Inferior parietal cortex (tissue), 1 donor: ENCODE measurements at regions not wholly inside any gene's neighbourhood (a gene's known extent, or its start where the extent isn't known, plus 50 kb on each side); places are given as distances from the start of the nearest gene placed in this dataset.

Experiments used
- DNase-seq: peaks from one replicate; pipeline ENCODE4 v3.0.0-alpha.2; 2016; ENCODE audit errors: extremely low spot score

- DNase-seq = no peak
Measured at GRCh38 chr2:236499691-236500578, 69.7 kb upstream of the ACKR3 start.

- DNase-seq = no peak
Measured at GRCh38 chr2:236501026-236501425, 68.6 kb upstream of the ACKR3 start.

DNA sequence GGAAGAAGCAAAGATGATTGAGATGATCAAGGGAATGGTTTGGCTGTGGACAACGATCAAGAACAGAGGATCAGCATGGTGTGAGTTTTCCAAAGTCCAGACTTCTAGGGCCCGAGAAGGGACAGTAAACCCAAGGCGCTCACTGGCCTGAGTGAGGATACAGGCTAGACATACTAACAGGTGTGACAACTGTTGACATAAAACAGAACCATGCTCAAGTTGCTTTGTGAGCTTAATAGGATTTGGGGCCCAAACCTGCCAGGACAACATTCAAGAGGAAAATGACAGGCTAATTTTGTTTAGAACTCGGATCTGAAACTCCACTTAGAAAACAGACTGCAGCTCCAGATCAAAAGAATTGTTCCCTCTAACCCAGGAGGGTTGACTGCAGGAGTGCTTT lies 68.1 kb upstream of the ACKR3 start:
- DNase-seq = no peak

GRCh38 chr2:236503100-236503499 lies 66.5 kb upstream of the ACKR3 start:
- DNase-seq = no peak

GRCh38 chr2:236503583-236503982 lies 66.0 kb upstream of the ACKR3 start:
- DNase-seq = no peak

- DNase-seq = no peak
Measured at GRCh38 chr2:236505041-236505440, 64.6 kb upstream of the ACKR3 start.

- no peak for DNase-seq
Measured at GRCh38 chr2:236505648-236506047, 64.0 kb upstream of the ACKR3 start.

DNA sequence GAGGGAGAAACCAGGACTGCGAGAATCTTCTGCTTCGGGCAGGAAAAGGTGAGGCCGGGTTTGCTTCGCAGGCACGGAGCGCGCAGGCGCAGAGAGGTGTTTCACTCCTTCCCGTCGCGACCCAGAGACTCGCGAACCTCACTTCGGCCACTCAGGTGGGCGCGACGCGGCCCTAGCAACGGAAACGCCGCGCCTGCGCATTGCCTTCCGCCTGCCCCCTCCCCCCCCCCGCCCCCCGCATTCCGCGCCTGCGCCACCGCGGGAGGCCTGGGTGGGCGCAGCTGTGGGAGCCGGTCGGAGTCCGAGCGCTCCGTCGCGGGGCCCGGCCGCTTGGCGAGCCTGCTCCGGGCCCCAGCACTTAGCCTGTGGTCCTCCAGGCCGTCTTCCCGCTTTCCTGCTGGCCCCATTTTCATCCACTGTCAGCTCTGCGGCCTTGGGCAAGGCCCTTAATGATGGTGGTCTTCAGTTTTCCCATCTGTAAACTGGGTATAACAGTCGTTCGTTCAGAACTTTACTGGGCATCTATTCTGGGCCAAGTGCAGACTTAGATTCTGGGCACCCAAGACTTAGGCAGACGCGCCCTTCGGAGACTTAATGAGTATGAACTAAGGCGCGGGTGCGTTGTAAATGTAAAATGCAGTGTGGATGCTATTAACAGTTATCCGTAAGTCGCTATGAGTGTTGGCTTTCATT lies 62.1 kb upstream of the ACKR3 start:
- DNase-seq = no peak

DNA sequence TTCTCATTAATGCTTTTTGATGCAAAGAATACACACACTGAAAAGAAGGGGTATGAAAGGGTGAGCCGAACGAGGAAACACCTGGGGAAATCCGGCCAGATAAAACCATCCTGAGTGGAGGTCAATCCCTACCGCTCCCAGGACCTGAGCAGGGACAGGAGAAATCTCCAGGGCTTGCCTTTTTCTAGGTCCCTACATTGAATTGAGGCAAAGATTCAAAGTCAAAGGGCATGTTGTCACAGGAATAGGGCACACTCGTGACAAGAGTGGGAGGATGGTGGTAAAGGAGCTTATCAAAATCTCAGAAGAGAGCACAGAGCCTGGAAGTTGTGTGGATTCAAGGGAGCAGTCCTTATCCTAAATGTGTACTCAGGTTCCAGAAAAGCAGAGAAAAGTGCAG lies 61.2 kb upstream of the ACKR3 start:
- DNase-seq = no peak

DNA sequence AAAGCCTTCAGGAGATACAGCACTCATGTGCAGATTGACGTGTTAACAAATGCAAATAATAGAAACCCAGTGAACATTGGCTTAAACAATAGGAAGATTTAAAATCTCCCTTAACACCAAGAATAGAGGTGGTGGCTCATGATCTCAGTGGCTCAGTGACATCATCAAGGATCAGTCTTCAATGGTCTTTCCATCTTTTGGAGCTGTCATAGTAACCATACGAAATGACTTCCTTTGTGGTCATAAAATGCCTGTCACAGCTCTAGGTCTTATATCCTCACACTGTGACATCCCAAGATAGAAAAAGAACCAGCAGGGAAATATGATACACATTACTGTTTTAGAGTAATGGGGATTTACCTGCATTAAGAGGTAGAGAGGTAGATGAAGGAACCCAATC lies 59.6 kb upstream of the ACKR3 start:
- DNase-seq = no peak

GRCh38 chr2:236511266-236511665 lies 58.4 kb upstream of the ACKR3 start:
- no peak for DNase-seq

DNA sequence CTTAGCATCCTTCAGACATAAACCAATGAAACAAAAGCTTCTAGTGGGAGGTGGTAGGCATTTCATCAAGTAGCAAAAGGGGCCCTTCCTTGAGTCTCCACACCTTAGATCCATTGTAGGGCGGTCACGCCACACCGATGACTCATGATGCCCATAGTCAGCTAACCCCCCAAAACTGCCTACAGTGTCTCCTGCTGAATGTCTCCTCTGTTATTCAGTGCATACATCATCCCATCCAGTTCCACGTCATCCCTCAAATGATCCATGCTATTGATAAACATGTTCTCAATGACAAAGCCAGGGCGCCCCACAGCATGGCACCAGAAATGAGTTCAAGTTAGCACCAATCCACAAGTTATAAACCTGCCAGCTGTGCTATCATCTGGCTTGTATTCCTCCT lies 57.4 kb upstream of the ACKR3 start:
- no peak for DNase-seq

GRCh38 chr2:236512902-236513435 lies 56.7 kb upstream of the ACKR3 start:
- peak; percentile 63 for DNase-seq

DNA sequence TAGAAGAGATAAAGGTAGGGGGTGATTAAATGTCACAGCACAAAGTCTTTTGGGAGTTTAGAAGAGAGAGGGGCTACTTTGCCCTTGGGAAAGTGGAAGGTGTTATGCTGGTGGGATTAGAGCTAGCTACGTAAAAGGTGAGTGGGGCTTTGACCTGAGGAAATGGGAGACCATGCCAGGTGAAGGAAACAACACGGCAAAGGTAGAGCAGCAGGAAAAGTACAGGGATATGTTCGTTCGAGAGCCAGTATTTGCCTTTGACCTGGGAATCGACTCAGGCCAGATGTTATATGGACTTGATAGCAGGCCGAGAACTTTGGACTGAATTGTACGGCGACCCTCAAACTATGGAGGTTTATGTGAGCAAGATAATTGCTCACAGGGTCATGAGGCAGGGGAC lies 55.7 kb upstream of the ACKR3 start:
- no peak for DNase-seq

GRCh38 chr2:236516708-236517107 lies 52.9 kb upstream of the ACKR3 start:
- no peak for DNase-seq

GRCh38 chr2:236517251-236518031 lies 52.2 kb upstream of the ACKR3 start:
- no peak for DNase-seq
